SK-N-SH (cell line): ENCODE measurements at regions not wholly inside any gene's neighbourhood (a gene's known extent, or its start where the extent isn't known, plus 50 kb on each side); places are given as distances from the start of the nearest gene placed in this dataset.

Source experiments
- CTCF ChIA-PET: fragments of 300-600, 350-600 bp; formaldehyde crosslinking; extraction: SDS; loops from one replicate; lab custom pipeline; 2021; lab: Yijun Ruan, JAX
- POLR2A ChIA-PET: fragments of 350-600 bp; sonication (Branson Sonifier 250); formaldehyde crosslinking; extraction: SDS; loops from one replicate; lab custom pipeline; 2020; ENCODE audit warnings: antibody characterized with exemption, inconsistent platforms; lab: Yijun Ruan, JAX
- DNase-seq: peaks from one replicate; pipeline ENCODE4 v3.0.0; 2012
- H2AFZ ChIP-seq: fragments of 200-600 bp; sonication (generic); 2 replicates; pipeline ENCODE4 v1.8.1; 2016; ENCODE audit warnings: antibody characterized with exemption, mild to moderate bottlenecking, low read depth
- H3F3A ChIP-seq: fragments of 200-600 bp; sonication (generic); replicated peaks from 2 replicates; pipeline ENCODE3; 2016; ENCODE audit warnings: antibody characterized with exemption, mild to moderate bottlenecking; ENCODE audit not compliant: insufficient read depth
- H3K27ac ChIP-seq, 2 experiments: fragments of 200-500 bp in 1 of 2; fragments of 200-600 bp in 1 of 2; sonication (Bioruptor generic) in 1 of 2; sonication (generic), shearing (Covaris generic) in 1 of 2; 2 replicates each; pipeline versions ENCODE4 v1.5.1 to v1.6.1; 2014 to 2016; ENCODE audit warnings: low read depth in 2 of 2, inconsistent platforms in 1 of 2, low read length in 1 of 2, mild to moderate bottlenecking in 1 of 2, mixed read lengths in 1 of 2
- H3K27me3 ChIP-seq: fragments of 200-600 bp; sonication (generic), shearing (Covaris generic); 2 replicates; pipeline ENCODE4 v1.6.1; 2016; ENCODE audit warnings: mixed run types; ENCODE audit not compliant: insufficient read depth
- H3K36me3 ChIP-seq, 2 experiments: fragments of 200-500 bp in 1 of 2; fragments of 200-600 bp in 1 of 2; sonication (Bioruptor generic) in 1 of 2; sonication (generic) in 1 of 2; replicated peaks in 1 of 2; 2 replicates each; pipeline versions ENCODE3 to v1.5.1; 2014 to 2016; ENCODE audit warnings: low read length in 1 of 2, mild to moderate bottlenecking in 1 of 2; ENCODE audit not compliant: insufficient read depth in 2 of 2, control insufficient read depth in 1 of 2
- H3K4me1 ChIP-seq, 2 experiments: fragments of 200-500 bp in 1 of 2; fragments of 200-600 bp in 1 of 2; sonication (Bioruptor generic) in 1 of 2; sonication (generic), shearing (Covaris generic) in 1 of 2; 2 replicates each; pipeline versions ENCODE4 v1.5.1 to v1.6.1; 2014 to 2016; ENCODE audit warnings: low read depth in 1 of 2, low read length in 1 of 2, mixed run types in 1 of 2; ENCODE audit not compliant: insufficient read depth in 2 of 2, control insufficient read depth in 1 of 2
- H3K4me2 ChIP-seq: fragments of 200-600 bp; sonication (generic), shearing (Covaris generic); 2 replicates; pipeline ENCODE4 v1.6.1; 2017; ENCODE audit warnings: mixed run types
- H3K4me3 ChIP-seq, 2 experiments: fragments of 200-500 bp in 1 of 2; fragments of 200-600 bp in 1 of 2; sonication (Bioruptor generic) in 1 of 2; sonication (generic), shearing (Covaris generic) in 1 of 2; 2 replicates each; pipeline versions ENCODE4 v1.5.1 to v1.8.1; 2014 to 2016; ENCODE audit warnings: low read depth in 2 of 2, inconsistent platforms in 1 of 2, low read length in 1 of 2, mild to moderate bottlenecking in 1 of 2, mixed read lengths in 1 of 2, moderate library complexity in 1 of 2
- H3K79me2 ChIP-seq: fragments of 200-600 bp; sonication (generic); 2 replicates; pipeline ENCODE4 v1.8.1; 2017; ENCODE audit warnings: mild to moderate bottlenecking; ENCODE audit not compliant: insufficient read depth
- H3K9ac ChIP-seq: fragments of 200-600 bp; sonication (generic); 2 replicates; pipeline ENCODE4 v1.6.1; 2017; ENCODE audit warnings: mixed run types
- H3K9me2 ChIP-seq: fragments of 200-600 bp; sonication (generic); 2 replicates; pipeline ENCODE4 v1.6.1; 2017; ENCODE audit warnings: mixed run types
- H3K9me3 ChIP-seq: fragments of 200-600 bp; sonication (generic); 2 replicates; pipeline ENCODE4 v1.6.1; 2017; ENCODE audit warnings: mixed run types, mild to moderate bottlenecking, moderate library complexity
- H4K20me1 ChIP-seq: fragments of 200-600 bp; sonication (generic); 2 replicates; pipeline ENCODE4 v1.6.1; 2017; ENCODE audit warnings: mild to moderate bottlenecking, mixed run types; ENCODE audit not compliant: insufficient read depth
- ELF1 ChIP-seq: IDR thresholded peaks from 2 replicates; pipeline ENCODE4 v1.4.0; 2012
- EP300 ChIP-seq, 2 experiments: IDR thresholded peaks; 2 replicates each; pipeline versions ENCODE4 v1.4.0 to v1.6.1; 2012; ENCODE audit warnings: borderline replicate concordance in 1 of 2, low read depth in 1 of 2, low read length in 1 of 2
- EZH2phosphoT487 ChIP-seq: fragments of 200-600 bp; sonication (generic); IDR thresholded peaks from 2 replicates; pipeline ENCODE4 v1.6.1; 2017; ENCODE audit warnings: low read depth, mixed run types, mild to moderate bottlenecking, antibody characterized with exemption, moderate library complexity, borderline replicate concordance
- FOXJ3 ChIP-seq: sonication (generic); formaldehyde crosslinking; IDR thresholded peaks from 2 replicates; pipeline ENCODE4 v1.5.1; 2020; ENCODE audit warnings: mild to moderate bottlenecking, missing genetic modification reagents
- FOXM1 ChIP-seq: IDR thresholded peaks from 2 replicates; pipeline ENCODE4 v1.4.0; 2012; ENCODE audit warnings: low read depth, mild to moderate bottlenecking
- GABPA ChIP-seq: IDR thresholded peaks from 2 replicates; pipeline ENCODE4 v1.4.0; 2012; ENCODE audit warnings: low read depth, mild to moderate bottlenecking
- GATA2 ChIP-seq: sonication (generic); formaldehyde crosslinking; IDR thresholded peaks from 2 replicates; pipeline ENCODE4 v1.5.0; 2020; ENCODE audit warnings: mild to moderate bottlenecking, missing genetic modification reagents
- JUND ChIP-seq: IDR thresholded peaks from 2 replicates; pipeline ENCODE4 v1.4.0; 2012
- MEF2A ChIP-seq: IDR thresholded peaks from 2 replicates; pipeline ENCODE4 v1.4.0; 2012; ENCODE audit warnings: low read depth, borderline replicate concordance
- MXI1 ChIP-seq: IDR thresholded peaks from 2 replicates; pipeline ENCODE4 v1.6.1; 2012; ENCODE audit warnings: mild to moderate bottlenecking, low read depth, low read length, improper control_type of control experiment
- REST ChIP-seq: IDR thresholded peaks from 2 replicates; pipeline ENCODE4 v1.6.1; 2012; ENCODE audit warnings: mild to moderate bottlenecking, low read depth, low read length, moderate library complexity
- RFX5 ChIP-seq: IDR thresholded peaks from 2 replicates; pipeline ENCODE4 v1.6.1; 2012; ENCODE audit warnings: mild to moderate bottlenecking, improper control_type of control experiment, low read length
- RXRA ChIP-seq: IDR thresholded peaks from 2 replicates; pipeline ENCODE4 v1.4.0; 2012; ENCODE audit warnings: low read depth, mild to moderate bottlenecking, borderline replicate concordance
- TEAD4 ChIP-seq: IDR thresholded peaks from 2 replicates; pipeline ENCODE4 v1.4.0; 2012; ENCODE audit warnings: mild to moderate bottlenecking, borderline replicate concordance; ENCODE audit not compliant: insufficient read depth
- YY1 ChIP-seq: IDR thresholded peaks from 2 replicates; pipeline ENCODE4 v1.4.0; 2012; ENCODE audit warnings: low read depth, mild to moderate bottlenecking
- ZBTB33 ChIP-seq: IDR thresholded peaks from 2 replicates; pipeline ENCODE4 v1.4.0; 2012; ENCODE audit warnings: low read depth, borderline replicate concordance
- WGBS: methylation state at CpG from one replicate; pipeline ENCODE4 v1.1.6; 2017; ENCODE audit warnings: low lambda C conversion rate; 5-methylcytosine and 5-hydroxymethylcytosine counted together
- TF ChIP-seq, protein P1 (sequence below): fragments of 200-600 bp; sonication (generic); IDR thresholded peaks from 2 replicates; pipeline ENCODE4 v1.6.1; 2017; ENCODE audit warnings: antibody characterized with exemption, mild to moderate bottlenecking, moderate library complexity
- TF ChIP-seq, protein P2 (sequence below): fragments of 150-350 bp; IDR thresholded peaks from 2 replicates; pipeline ENCODE4 v1.6.1; 2017; ENCODE audit warnings: antibody characterized with exemption, low read length, low read depth, borderline replicate concordance

GRCh38 chr3:25130724-25131520, 297.1 kb upstream of the RARB start:
- H3K4me3 ChIP-seq = no peak overlapping the region
- H3F3A ChIP-seq = no peaks in the 10 kb centered on the region
- H3K36me3 ChIP-seq = no peaks in the 10 kb centered on the region
- H3K9me2 ChIP-seq = no peaks in the 10 kb centered on the region
- no peaks in the 10 kb centered on the region for H3K79me2 ChIP-seq
- no peaks in the 10 kb centered on the region for H3K27me3 ChIP-seq
- H3K9ac ChIP-seq = no peak overlapping the region
- POLR2A ChIA-PET = no interaction called here
- DNase-seq = no peak
- WGBS = 63% methylated on average over 4 of the region's 4 CpGs
- H3K27ac ChIP-seq = no peak overlapping the region
- H3K4me1 ChIP-seq = no peaks in the 10 kb centered on the region
- no peak overlapping the region for H3K4me2 ChIP-seq
- peaks cover 14% of the 10 kb centered on the region; the same call in 1 of the 2 replicates for H3K9me3 ChIP-seq
- H4K20me1 ChIP-seq = no peaks in the 10 kb centered on the region
- CTCF ChIA-PET = interaction anchor here (1.4 kb wide), 1 partner anchor 12 kb away, joined by 3 read pairs; no protein-coding TSS in a partner anchor
- no peak overlapping the region for H2AFZ ChIP-seq
- TF ChIP-seq ELF1 = no peak
- TF ChIP-seq YY1 = no peak
- TF ChIP-seq ZBTB33 = no peak
- TF ChIP-seq GATA2 (CRISPR knock-in tag) = no peak
- no peak for TF ChIP-seq FOXJ3
- TF ChIP-seq FOXM1 = no peak
- no peak for TF ChIP-seq MEF2A
- no peak for TF ChIP-seq EP300 (IDR thresholded peaks at IDR 0.05; ENCODE audit: borderline replicate concordance in 1 of 2, low read depth in 1 of 2, low read length in 1 of 2)
- TF ChIP-seq TEAD4 = no peak
- TF ChIP-seq EZH2phosphoT487 = no peak
- TF ChIP-seq RFX5 = no peak
- TF ChIP-seq, protein P1, sequence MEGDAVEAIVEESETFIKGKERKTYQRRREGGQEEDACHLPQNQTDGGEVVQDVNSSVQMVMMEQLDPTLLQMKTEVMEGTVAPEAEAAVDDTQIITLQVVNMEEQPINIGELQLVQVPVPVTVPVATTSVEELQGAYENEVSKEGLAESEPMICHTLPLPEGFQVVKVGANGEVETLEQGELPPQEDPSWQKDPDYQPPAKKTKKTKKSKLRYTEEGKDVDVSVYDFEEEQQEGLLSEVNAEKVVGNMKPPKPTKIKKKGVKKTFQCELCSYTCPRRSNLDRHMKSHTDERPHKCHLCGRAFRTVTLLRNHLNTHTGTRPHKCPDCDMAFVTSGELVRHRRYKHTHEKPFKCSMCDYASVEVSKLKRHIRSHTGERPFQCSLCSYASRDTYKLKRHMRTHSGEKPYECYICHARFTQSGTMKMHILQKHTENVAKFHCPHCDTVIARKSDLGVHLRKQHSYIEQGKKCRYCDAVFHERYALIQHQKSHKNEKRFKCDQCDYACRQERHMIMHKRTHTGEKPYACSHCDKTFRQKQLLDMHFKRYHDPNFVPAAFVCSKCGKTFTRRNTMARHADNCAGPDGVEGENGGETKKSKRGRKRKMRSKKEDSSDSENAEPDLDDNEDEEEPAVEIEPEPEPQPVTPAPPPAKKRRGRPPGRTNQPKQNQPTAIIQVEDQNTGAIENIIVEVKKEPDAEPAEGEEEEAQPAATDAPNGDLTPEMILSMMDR = no peak
- no peak for TF ChIP-seq GABPA
- TF ChIP-seq REST = no peak
- TF ChIP-seq RXRA = no peak
- TF ChIP-seq JUND = no peak
- TF ChIP-seq, protein P2, sequence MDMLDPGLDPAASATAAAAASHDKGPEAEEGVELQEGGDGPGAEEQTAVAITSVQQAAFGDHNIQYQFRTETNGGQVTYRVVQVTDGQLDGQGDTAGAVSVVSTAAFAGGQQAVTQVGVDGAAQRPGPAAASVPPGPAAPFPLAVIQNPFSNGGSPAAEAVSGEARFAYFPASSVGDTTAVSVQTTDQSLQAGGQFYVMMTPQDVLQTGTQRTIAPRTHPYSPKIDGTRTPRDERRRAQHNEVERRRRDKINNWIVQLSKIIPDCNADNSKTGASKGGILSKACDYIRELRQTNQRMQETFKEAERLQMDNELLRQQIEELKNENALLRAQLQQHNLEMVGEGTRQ = no peak
- no peak for TF ChIP-seq MXI1
